Lung microvascular endothelial cell (primary cell): ENCODE measurements at regions not wholly inside any gene's neighbourhood (a gene's known extent, or its start where the extent isn't known, plus 50 kb on each side); places are given as distances from the start of the nearest gene placed in this dataset.

Experiments
- DNase-seq, 2 donors: peaks; one replicate each; pipeline versions ENCODE4 v3.0.0 to v3.0.0-alpha.2; 2010; ENCODE audit warnings: low read depth in 2 of 2

GRCh38 chr18:39057423-39058064 lies 1491.9 kb upstream of the CELF4 start:
- DNase-seq, result peak in 1 of 2 donors; percentile 21

GRCh38 chr18:39053571-39053970 lies 1488.0 kb upstream of the CELF4 start:
- no peak for DNase-seq

GRCh38 chr18:39051013-39051412 lies 1485.4 kb upstream of the CELF4 start:
- DNase-seq, result no peak

GRCh38 chr18:39039813-39040212 lies 1474.2 kb upstream of the CELF4 start:
- no peak for DNase-seq

GRCh38 chr18:39037925-39038324 lies 1472.3 kb upstream of the CELF4 start:
- no peak for DNase-seq

DNA sequence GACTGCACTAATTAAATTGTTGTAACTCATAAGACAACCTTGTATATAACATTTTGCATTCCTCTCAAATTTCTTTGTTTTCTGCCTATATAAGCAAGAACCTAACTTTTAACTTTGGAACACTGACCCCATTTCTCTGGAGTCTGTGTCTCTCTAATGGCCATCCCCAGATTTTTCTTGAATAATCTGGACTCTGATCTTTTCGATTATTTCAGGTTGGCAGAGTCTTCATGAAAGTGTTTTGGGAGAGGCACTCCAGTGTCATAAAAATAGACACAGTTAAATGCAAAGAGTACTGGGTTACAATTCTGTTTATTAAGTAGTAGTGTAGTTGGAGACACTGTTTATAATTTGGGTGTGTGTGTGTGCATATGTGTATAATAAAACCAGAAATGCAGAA lies 1467.7 kb upstream of the CELF4 start:
- no peak for DNase-seq

DNA sequence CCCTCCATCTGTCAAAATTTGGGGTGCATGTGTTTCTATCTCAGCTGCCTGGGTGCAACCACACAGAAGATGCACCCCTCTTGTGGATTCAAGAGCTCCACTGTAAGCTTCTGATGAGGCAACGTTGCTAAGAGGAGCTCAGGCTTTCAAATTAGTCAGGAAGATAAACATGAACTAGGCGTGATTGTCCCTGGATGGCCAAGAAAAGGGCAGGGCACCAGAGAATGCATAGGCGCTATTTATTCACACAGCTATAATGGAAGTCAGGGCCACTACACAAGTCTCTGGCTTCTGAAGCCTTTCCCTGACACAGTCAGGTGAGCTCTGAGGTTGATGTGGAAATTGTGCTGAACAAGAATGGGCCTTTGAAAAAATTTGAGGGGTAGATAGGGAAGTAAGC lies 1466.0 kb upstream of the CELF4 start:
- no peak for DNase-seq

DNA sequence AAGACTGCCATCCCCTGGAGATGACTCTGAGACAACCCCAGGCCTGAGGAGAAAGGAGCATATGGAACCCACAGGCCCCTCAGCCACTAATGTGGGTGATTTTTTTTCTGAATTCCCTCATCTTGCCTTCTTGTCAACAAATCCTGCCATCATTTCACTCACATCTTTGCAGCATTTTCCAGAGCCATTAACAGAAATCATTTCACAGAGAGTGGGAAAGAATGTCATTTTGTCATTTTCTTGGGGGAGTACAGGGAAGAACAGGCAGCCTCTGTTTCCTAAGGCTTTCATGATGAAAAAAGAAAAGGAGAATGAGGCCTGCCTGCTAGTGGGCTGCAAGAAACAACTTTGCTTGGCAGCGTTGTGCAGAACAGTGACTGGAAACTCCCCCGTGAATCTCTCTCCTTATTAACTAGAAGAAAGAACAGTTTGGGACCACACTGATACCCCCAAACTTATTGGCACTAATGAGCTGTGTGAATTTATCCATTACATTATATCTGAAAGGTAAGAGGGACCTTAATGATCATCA lies 1464.6 kb upstream of the CELF4 start:
- DNase-seq, result no peak

DNA sequence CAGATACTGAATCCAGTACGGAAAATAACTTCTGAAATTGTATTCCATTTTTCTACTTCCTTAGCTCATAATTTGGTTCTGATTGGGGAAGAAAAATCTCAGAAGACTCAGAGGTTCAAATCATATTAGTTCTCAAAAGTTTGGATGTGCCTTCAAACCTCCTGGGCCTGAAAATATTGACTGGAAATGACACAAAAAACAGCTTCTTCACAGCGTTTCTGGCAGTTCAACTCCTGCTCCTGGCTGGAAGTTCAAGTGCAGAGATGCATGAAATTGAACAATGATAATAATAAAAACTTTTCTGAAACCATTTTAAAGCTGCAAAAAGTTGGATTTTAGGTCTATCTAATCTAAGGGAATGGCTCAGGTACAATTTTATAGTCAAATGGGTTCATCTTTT lies 1459.9 kb upstream of the CELF4 start:
- no peak for DNase-seq

DNA sequence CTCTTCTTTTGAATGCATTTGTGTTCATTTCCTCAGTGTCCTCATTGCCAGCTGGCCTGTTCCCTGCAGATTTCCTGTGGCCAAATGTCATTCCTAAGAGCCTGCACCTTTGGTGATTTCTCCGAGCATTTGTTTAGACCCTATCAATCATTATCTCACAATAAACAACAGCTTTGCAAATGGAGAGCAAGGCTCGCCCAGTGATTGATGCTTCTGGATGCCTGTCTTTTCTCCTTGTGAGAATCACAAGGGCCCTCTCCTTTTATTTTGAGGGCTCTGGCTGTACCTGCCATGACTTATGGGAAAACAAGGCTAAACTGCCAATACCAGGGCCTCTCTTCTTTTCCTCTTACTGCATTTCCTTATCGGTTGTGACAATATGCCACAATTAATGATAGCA lies 1454.4 kb upstream of the CELF4 start:
- DNase-seq, result no peak

DNA sequence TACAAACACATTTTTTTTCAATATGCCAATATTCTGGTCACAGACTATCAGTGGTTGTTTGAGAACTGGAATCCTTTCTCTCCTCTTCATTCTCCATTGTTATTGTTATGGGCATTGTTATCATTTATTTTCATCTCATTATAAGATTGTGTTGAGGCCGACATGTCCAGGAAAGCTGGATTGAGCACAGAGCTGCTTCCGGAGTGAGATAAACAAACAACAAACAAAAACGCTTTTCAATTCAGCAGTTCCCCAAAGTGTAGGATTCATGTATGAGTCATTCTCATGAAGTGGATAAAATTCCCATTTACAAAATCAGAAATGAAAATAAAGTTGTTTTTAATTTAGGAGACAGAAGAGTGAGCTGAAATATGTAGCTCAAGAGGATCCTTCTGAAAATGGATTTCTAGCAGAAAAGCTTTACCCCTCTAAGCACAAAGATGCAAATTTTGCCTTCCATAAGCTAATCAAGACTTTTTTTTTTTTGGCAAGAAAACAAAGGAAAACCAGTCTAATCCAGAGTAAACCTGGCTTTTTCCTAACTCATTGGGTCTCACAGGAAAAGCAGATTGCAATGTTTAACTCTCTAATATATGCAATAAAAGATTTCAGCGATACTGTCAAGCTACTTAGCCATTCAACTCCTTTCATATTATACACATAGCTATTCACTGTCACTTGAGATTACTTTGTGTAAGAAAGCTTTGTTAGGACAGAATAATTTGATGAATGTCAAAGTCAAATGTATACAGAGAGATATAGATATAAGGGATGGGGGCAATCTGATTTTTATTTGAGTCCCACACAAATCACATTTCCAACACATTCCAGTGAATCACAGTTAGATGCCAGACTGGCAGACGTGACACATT lies 1441.7 kb upstream of the CELF4 start:
- no peak for DNase-seq

DNA sequence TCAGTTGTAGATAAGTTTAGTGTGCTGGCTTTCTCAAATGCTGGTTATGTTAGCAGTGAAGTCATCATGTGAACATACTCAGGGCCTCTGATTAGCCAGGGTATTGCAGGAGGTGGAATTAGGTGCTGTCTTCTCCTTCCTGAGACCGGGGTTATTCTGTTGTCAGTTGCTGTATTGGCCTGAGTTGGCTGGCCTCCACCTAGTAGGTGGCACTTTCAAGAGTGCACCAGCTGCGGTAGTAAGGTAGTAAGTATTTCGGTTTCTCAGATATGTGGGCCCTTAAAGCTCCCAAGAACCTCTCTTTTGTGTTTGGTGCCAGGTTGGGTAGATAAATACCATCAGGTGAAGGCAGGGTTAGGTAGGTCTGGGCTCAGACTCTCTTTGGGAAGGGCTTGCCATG lies 1430.5 kb upstream of the CELF4 start:
- DNase-seq, result no peak

GRCh38 chr18:38993342-38993741 lies 1427.7 kb upstream of the CELF4 start:
- DNase-seq, result no peak

- DNase-seq, result no peak
Measured at GRCh38 chr18:38984968-38985367, 1419.4 kb upstream of the CELF4 start.

GRCh38 chr18:38982072-38982471 lies 1416.5 kb upstream of the CELF4 start:
- DNase-seq, result no peak

DNA sequence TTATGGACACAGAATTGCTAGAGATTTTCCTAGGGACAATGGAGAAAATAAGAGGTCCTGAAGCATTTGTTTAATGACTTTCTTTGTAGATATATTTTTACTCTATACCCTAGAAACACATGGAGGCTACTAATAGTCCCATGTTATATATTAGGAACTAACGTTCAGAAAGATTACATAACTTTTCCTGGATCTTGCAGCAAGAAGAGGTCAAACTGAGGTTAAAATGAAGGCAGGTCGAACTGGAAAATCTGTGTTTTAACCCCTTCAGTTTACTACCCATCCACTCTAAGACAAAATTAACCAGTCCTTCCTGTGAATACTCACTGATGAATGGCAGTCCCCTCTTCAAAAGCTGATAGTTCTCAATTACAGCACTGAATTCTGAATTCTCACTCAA lies 1415.8 kb upstream of the CELF4 start:
- DNase-seq, result no peak

DNA sequence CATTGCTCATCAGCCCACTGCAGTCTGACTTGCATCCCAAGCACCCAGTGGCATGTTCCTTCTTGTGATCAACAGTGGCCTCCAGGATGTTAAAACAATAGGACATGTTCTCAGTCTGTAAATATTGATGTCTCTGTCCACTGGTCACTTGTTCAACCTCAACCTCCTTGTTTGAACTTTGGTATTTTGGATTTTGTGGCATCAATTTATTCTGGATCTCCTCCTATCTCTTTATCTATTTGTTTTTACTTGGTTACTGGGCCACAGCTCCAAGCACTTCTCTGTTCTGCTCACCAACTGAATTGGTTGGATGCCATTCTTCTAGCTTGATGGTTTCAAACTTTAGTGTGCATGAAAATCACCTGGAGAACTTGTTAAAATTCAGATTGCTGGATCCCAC lies 1414.8 kb upstream of the CELF4 start:
- DNase-seq, result no peak

- no peak for DNase-seq
Measured at GRCh38 chr18:38972571-38972970, 1407.0 kb upstream of the CELF4 start.

DNA sequence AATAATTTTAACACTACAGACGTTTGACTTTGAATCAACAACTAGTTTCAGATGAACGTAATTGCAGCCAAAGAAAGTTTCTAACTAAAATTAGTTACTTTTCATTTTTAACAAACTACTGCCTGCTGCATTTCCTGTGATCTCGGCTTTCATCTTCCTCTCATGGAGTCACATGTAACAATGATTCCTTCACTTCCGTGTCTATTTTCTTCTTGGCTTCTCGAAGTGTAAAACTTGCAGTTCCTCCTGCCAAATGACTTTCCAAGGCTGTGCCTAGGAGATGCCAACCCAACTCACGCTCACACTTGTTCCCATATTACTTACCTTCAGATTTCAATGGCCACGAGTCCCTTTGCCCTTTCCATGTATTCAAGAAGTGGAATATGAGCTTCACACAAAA lies 1406.3 kb upstream of the CELF4 start:
- DNase-seq, result no peak

GRCh38 chr18:38966841-38967240 lies 1401.2 kb upstream of the CELF4 start:
- DNase-seq, result no peak

GRCh38 chr18:38963943-38964660 lies 1398.5 kb upstream of the CELF4 start:
- no peak for DNase-seq

- no peak for DNase-seq
Measured at GRCh38 chr18:38961880-38962279, 1396.3 kb upstream of the CELF4 start.
